NT2/D1 (cell line): ENCODE measurements at regions not wholly inside any gene's neighbourhood (a gene's known extent, or its start where the extent isn't known, plus 50 kb on each side); places are given as distances from the start of the nearest gene placed in this dataset.

Experiments
- DNase-seq: peaks from one replicate; pipeline ENCODE4 v3.0.0-alpha.2; 2011; ENCODE audit warnings: low read depth, low spot score
- H3K27me3 ChIP-seq: 2 replicates; pipeline ENCODE4 v1.6.0; 2011; ENCODE audit warnings: mild to moderate bottlenecking; ENCODE audit not compliant: insufficient read length, insufficient read depth
- H3K36me3 ChIP-seq: 2 replicates; pipeline ENCODE4 v1.6.1; 2011; ENCODE audit warnings: mild to moderate bottlenecking, low read length, mixed read lengths; ENCODE audit not compliant: insufficient read depth, insufficient read length
- H3K4me1 ChIP-seq: 2 replicates; pipeline ENCODE4 v1.5.1; 2011; ENCODE audit not compliant: insufficient read depth, insufficient read length
- H3K4me3 ChIP-seq: 2 replicates; pipeline ENCODE4 v1.5.1; 2011; ENCODE audit warnings: low read depth; ENCODE audit not compliant: insufficient read length
- H3K9ac ChIP-seq: 2 replicates; pipeline ENCODE4 v1.6.0; 2011; ENCODE audit warnings: low read depth; ENCODE audit not compliant: insufficient read length
- H3K9me3 ChIP-seq: 2 replicates; pipeline ENCODE4 v1.5.1; 2011; ENCODE audit warnings: mild to moderate bottlenecking, low read length; ENCODE audit not compliant: insufficient read depth
- SUZ12 ChIP-seq: IDR thresholded peaks from 2 replicates; pipeline ENCODE4 v1.6.1; 2011; ENCODE audit not compliant: insufficient read length, insufficient read depth; ENCODE audit errors: extremely low read depth
- YY1 ChIP-seq: IDR thresholded peaks from 2 replicates; pipeline ENCODE4 v1.6.1; 2011; ENCODE audit not compliant: insufficient read length, insufficient read depth
- ZNF274 ChIP-seq: IDR thresholded peaks from 2 replicates; pipeline ENCODE4 v1.6.1; 2011; ENCODE audit warnings: mild to moderate bottlenecking, low read depth, low read length

DNA sequence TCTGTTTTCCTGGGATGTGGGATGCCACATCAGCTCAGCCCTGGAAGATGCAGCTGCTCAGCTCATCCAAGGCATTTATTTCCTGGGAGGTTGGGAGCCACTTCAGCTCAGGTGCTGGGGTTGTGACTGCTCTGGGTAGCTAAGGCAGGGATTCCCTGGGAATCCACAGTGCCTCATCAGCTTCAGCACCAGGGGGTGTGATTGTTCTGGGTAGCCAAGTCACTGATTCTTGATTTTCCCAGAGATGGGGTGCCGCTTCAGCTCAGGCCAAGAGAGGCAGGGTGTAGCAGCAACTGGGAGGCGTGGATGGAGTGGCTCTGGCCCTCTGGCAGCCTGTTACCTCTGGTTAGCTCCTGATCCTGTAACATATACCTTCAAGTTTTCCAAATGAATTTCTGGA is 81.3 kb upstream of the PRMT8 start:
- DNase-seq: no peak
- H3K4me3 ChIP-seq: no peak overlapping the region
- TF ChIP-seq ZNF274 (no peak), YY1 (no peak), SUZ12 (no peak)
- no peaks in the 10 kb centered on the region for H3K4me1 ChIP-seq
- H3K9ac ChIP-seq: no peak overlapping the region
- H3K36me3 ChIP-seq: no peaks in the 10 kb centered on the region
- H3K9me3 ChIP-seq: peaks cover 54% of the 10 kb centered on the region
- H3K27me3 ChIP-seq: no peaks in the 10 kb centered on the region

- Histone ChIP-seq H3K9ac (no peak overlapping the region), H3K9me3 (peaks cover 15% of the 10 kb centered on the region; the same call in 1 of the 2 replicates), H3K27me3 (peaks cover 14% of the 10 kb centered on the region), H3K4me3 (no peak overlapping the region), H3K36me3 (no peaks in the 10 kb centered on the region), H3K4me1 (peaks cover 13% of the 10 kb centered on the region)
- TF ChIP-seq ZNF274 (no peak), SUZ12 (no peak), YY1 (no peak)
- no peak for DNase-seq
Observed at GRCh38 chr12:3416159-3416558, 74.8 kb upstream of the PRMT8 start.

- DNase-seq: no peak
- H3K27me3 ChIP-seq: peaks cover 14% of the 10 kb centered on the region
- no peak overlapping the region for H3K4me3 ChIP-seq
- H3K36me3 ChIP-seq: no peaks in the 10 kb centered on the region
- no peak overlapping the region for H3K9ac ChIP-seq
- peaks cover 15% of the 10 kb centered on the region; the same call in 1 of the 2 replicates for H3K9me3 ChIP-seq
- peaks cover 18% of the 10 kb centered on the region for H3K4me1 ChIP-seq
- TF ChIP-seq SUZ12 (no peak), YY1 (no peak), ZNF274 (no peak)
Observed at GRCh38 chr12:3416670-3417069, 74.3 kb upstream of the PRMT8 start.

DNA sequence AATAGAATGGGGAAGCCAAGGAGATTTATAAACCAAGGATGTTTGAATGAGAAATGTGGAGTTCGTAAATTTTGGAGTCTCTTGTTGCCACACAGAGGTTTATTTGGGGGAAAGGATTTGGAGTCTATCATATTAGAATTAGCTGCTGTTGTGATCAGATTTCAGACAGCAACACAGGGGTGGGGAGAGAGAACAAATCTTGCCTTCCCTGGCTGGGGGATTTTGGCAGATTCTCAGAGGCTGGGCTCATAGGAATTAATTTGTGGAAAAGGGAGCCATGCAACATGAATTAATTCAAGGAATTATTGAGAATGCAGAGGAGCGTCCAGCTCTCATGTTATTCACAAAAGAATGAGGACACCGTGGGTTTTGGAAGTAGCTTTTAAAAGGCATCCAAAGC is 73.9 kb upstream of the PRMT8 start:
- Histone ChIP-seq H3K4me1 (peaks cover 22% of the 10 kb centered on the region), H3K9ac (no peak overlapping the region), H3K4me3 (no peak overlapping the region), H3K9me3 (peaks cover 15% of the 10 kb centered on the region; the same call in 1 of the 2 replicates), H3K36me3 (no peaks in the 10 kb centered on the region), H3K27me3 (peaks cover 14% of the 10 kb centered on the region)
- DNase-seq: no peak
- TF ChIP-seq ZNF274 (no peak), SUZ12 (no peak), YY1 (no peak)

DNA sequence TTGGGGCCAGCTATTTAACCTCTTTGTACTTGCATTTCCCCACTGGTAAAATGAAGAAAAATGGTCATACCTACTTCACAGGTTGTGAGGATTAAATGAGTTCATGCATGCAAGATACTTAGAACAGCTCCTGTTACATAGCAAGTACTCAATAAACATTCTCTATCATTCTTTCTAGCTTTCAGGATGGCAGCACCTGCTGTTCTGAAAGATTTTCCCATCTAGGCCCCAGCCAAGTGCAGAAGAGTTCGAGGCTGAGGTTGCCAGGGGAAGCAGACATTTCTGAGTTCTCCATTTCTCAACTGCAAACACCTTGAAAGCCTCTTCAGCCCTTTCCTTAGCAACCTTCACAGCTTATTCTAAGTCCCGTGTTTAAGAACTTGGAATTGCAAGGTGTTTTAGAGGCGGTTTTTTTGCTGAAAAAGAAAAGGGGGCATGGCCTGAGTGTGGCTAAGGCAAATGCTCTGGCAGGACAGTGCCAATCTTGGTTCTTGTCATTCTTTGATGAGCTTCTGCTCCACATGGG is 73.0 kb upstream of the PRMT8 start:
- peaks cover 20% of the 10 kb centered on the region for H3K27me3 ChIP-seq
- no peak overlapping the region for H3K9ac ChIP-seq
- no peaks in the 10 kb centered on the region for H3K36me3 ChIP-seq
- H3K9me3 ChIP-seq: peaks cover 20% of the 10 kb centered on the region; the same call in 1 of the 2 replicates
- no peak for DNase-seq
- peaks cover 23% of the 10 kb centered on the region for H3K4me1 ChIP-seq
- no peak overlapping the region for H3K4me3 ChIP-seq
- no peak for TF ChIP-seq YY1
- TF ChIP-seq ZNF274: no peak
- no peak for TF ChIP-seq SUZ12

- H3K4me3 ChIP-seq: no peak overlapping the region
- TF ChIP-seq SUZ12: no peak
- TF ChIP-seq YY1: no peak
- no peak for TF ChIP-seq ZNF274
- H3K36me3 ChIP-seq: no peaks in the 10 kb centered on the region
- DNase-seq: no peak
- H3K9ac ChIP-seq: no peak overlapping the region
- peaks cover 23% of the 10 kb centered on the region for H3K4me1 ChIP-seq
- peaks cover 23% of the 10 kb centered on the region for H3K27me3 ChIP-seq
- peaks cover 26% of the 10 kb centered on the region; the same call in 1 of the 2 replicates for H3K9me3 ChIP-seq
Observed at GRCh38 chr12:3418609-3419390, 72.2 kb upstream of the PRMT8 start.

- TF ChIP-seq ZNF274: no peak
- no peak for TF ChIP-seq SUZ12
- no peak for TF ChIP-seq YY1
- Histone ChIP-seq H3K9me3 (peaks cover 19% of the 10 kb centered on the region; the same call in 1 of the 2 replicates), H3K4me3 (no peak overlapping the region), H3K9ac (no peak overlapping the region), H3K27me3 (peaks cover 23% of the 10 kb centered on the region), H3K4me1 (peaks cover 23% of the 10 kb centered on the region), H3K36me3 (no peaks in the 10 kb centered on the region)
- no peak for DNase-seq
Observed at GRCh38 chr12:3419558-3419957, 71.4 kb upstream of the PRMT8 start.
